Motor neuron (in vitro differentiated cells): ENCODE measurements at regions not wholly inside any gene's neighbourhood (a gene's known extent, or its start where the extent isn't known, plus 50 kb on each side); places are given as distances from the start of the nearest gene placed in this dataset.

Source experiments
- ATAC-seq, 8 experiments: fragments of 200-7000 bp; cut with Tn5 transposase; replicated peaks in 6 of 8; 2 replicates each; pipeline ENCODE4 v1.8.0; 2021; ENCODE audit warnings: mild to moderate bottlenecking in 8 of 8, moderate library complexity in 8 of 8
- H3K27ac ChIP-seq, 2 donors: fragments of 250-450 bp; sonication (Bioruptor Pico); 2 replicates each; pipeline ENCODE4 v1.9.0; 2021; ENCODE audit warnings: antibody characterized with exemption in 2 of 2, mild to moderate bottlenecking in 2 of 2, moderate library complexity in 1 of 2
- H3K4me1 ChIP-seq, 2 donors: fragments of 250-450 bp; sonication (Bioruptor Pico); replicated peaks in 1 of 2; 2 replicates each; pipeline ENCODE4 v1.6.1; 2021; ENCODE audit warnings: antibody characterized with exemption in 2 of 2, mild to moderate bottlenecking in 2 of 2, moderate library complexity in 1 of 2
- H3K4me3 ChIP-seq, 5 donors: fragments of 250-450 bp; sonication (Bioruptor Pico); 2 replicates each; pipeline ENCODE4 v1.9.0; 2021; ENCODE audit warnings: antibody characterized with exemption in 5 of 5, mild to moderate bottlenecking in 5 of 5, moderate library complexity in 4 of 5
- WGBS, 10 experiments: fragments of 450-650 bp; shearing (Covaris generic); methylation state at CpG; one replicate each; pipeline ENCODE4 v1.0.0; 2022; 5-methylcytosine and 5-hydroxymethylcytosine counted together
- in situ Hi-C, 9 experiments: fragments of 400-800 bp; cut with MboI; loops; one replicate each; pipeline ENCODE4 v1.15.0; 2021; ENCODE audit warnings: low sequenced_read_pairs in 9 of 9, low pct_unique_long_range_greater_than_20kb in 2 of 9; ENCODE audit not compliant: unreplicated experiment in 9 of 9

DNA sequence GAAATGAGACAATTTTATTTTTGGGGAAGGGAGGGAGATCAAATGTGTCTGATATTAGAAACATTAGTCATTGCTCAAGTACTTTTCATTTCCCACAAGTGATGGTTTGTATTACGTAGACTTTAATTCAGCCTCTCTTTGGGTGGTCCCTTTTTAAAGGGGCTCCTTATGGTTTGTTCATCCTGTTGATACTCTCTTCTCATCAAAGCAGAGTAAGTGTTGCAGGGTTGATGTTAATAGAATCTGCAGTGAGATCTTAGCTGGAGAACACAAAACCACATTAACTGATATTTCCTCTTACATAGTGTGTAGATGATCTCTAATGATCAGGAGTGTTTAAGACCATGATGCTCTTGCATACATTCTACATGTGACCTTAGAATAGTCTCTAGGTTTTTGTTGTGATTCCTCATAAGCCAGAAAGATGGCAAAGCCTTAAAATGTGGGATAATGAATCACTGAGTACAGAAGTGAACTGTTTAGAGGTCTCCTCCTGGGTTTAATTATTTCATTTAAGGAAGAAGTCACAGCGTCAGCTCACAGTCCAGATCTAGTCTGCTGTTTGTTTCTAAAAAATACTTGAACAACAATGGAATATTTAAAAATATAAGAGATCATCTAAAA is 87.4 kb upstream of the PTPRR start:
- Histone ChIP-seq H3K4me3 (no peak overlapping the region), H3K4me1 (no peaks in the 10 kb centered on the region), H3K27ac (no peak overlapping the region)
- ATAC-seq, result no peak
- 20 to 100% (median 78%) methylated on average over 1 to 2 of the region's 2 CpGs for WGBS, 10 experiments
- in situ Hi-C loops, result loop anchor here in 5 of 9 experiments (25.0 kb wide), 3 partner anchors 271 to 1121 kb away; no protein-coding TSS in a partner anchor

DNA sequence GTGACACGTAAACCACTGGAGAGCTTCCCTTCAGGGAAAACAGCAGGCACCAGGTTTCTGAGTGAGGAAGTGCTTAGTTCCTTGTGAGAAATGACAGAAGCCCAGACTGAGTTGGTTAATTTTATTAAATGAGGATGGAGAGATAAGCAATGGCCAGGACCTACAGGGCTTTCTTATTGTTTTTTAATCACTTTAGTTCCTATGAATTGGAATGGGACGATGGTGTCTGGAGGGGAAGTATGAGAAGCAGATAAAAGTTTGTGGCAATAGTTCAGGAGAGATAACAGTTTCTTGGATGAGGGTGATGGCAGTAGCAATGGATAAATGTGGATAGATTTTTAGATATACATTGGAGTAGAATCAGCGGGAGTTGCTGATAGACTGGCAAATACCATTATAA is 86.5 kb upstream of the PTPRR start:
- WGBS, 10 experiments, result 42 to 100% (median 90%) methylated on average over 1 to 3 of the region's 3 CpGs
- Histone ChIP-seq H3K4me3 (no peak overlapping the region), H3K4me1 (no peaks in the 10 kb centered on the region), H3K27ac (no peak overlapping the region)
- no peak for ATAC-seq
- in situ Hi-C loops, result loop anchor here in 5 of 9 experiments (25.0 kb wide), 3 partner anchors 270 to 1120 kb away; no protein-coding TSS in a partner anchor

GRCh38 chr12:71005166-71005565 is 84.6 kb upstream of the PTPRR start:
- in situ Hi-C loops, result loop anchor here in 5 of 9 experiments (25.0 kb wide), 3 partner anchors 268 to 1118 kb away; no protein-coding TSS in a partner anchor
- no peak overlapping the region for H3K27ac ChIP-seq
- 34 to 100% (median 90%) methylated on average over 1 to 3 of the region's 3 CpGs for WGBS, 10 experiments
- H3K4me3 ChIP-seq, result no peak overlapping the region
- no peak for ATAC-seq
- H3K4me1 ChIP-seq, result no peaks in the 10 kb centered on the region

GRCh38 chr12:71004578-71004977 is 84.0 kb upstream of the PTPRR start:
- Histone ChIP-seq H3K4me1 (no peaks in the 10 kb centered on the region), H3K27ac (no peak overlapping the region), H3K4me3 (no peak overlapping the region)
- 14 to 93% (median 83%) methylated on average over 1 to 4 of the region's 4 CpGs; no CpG with 5 or more reads in 1 of the 10 experiments for WGBS, 10 experiments
- no peak for ATAC-seq
- in situ Hi-C loops, result loop anchor here in 5 of 9 experiments (25.0 kb wide), 3 partner anchors 267 to 1117 kb away; no protein-coding TSS in a partner anchor

- in situ Hi-C loops, result loop anchor here in 5 of 9 experiments (25.0 kb wide), 3 partner anchors 263 to 1113 kb away; no protein-coding TSS in a partner anchor
- ATAC-seq, result no peak
- no peak overlapping the region for H3K4me3 ChIP-seq
Observed at GRCh38 chr12:71000748-71001147, 80.2 kb upstream of the PTPRR start.

DNA sequence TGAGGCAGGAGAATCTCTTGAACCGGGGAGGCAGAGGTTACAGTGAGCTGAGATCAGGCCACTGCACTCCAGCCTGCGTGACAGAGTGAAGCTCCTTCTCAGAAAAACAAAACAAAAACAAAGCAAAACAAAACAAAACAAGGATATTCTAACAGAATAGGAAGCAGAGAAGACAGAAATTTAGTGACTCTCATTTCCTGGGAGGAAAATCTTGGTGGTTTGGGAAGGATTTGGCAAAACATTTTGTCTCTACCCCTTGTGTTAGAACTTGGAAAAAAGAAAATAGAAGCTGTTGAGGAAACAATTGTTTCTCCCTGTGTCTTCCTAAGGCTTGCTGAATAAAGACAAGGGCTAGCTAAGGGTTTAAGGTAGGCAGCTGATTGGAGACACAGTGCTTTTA is 79.7 kb upstream of the PTPRR start:
- in situ Hi-C loops, result loop anchor here in 5 of 9 experiments (25.0 kb wide), 3 partner anchors 263 to 1113 kb away; no protein-coding TSS in a partner anchor
- Histone ChIP-seq H3K4me1 (no peaks in the 10 kb centered on the region), H3K4me3 (no peak overlapping the region), H3K27ac (no peak overlapping the region)
- 6 to 100% (median 79%) methylated on average over 1 to 2 of the region's 2 CpGs; no CpG with 5 or more reads in 2 of the 10 experiments for WGBS, 10 experiments
- no peak for ATAC-seq

More at GRCh38 chr12:71000748-71001147, 80.2 kb upstream of the PTPRR start:
- no peaks in the 10 kb centered on the region for H3K4me1 ChIP-seq
- no peak overlapping the region for H3K27ac ChIP-seq
- WGBS, 10 experiments, result 50 to 100% (median 100%) methylated on average over 1 of the region's 1 CpG; no CpG with 5 or more reads in 7 of the 10 experiments

DNA sequence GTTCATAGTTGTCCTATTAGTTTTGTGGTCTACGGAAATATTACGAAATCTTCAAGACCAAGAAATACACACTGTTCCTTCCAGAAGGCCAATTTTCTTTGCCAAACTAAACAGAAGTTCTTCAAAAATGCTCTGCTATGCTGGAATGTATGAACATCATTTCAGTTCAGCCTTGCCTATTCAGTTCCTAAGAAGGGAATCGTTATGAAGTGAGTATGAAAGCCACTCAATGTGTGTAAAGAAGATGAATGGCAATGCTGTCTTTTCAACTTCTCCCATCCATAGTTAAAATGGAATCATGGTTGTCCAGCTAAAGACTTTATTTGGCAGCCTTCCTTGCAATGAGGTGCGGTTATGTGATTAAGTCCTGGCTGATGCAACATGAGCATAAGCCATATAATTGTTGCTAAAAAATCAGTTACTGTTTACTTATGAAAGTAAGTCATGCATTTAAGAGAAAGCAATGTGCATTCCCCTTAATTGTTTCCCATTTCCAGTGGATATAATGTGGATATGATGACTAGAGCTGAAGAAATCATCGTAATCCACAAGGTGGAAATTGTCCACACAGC is 73.8 kb upstream of the PTPRR start:
- no peak overlapping the region for H3K4me3 ChIP-seq
- 0 to 100% (median 78%) methylated on average over 1 to 5 of the region's 5 CpGs for WGBS, 10 experiments
- H3K4me1 ChIP-seq, result no peaks in the 10 kb centered on the region
- in situ Hi-C loops, result no loop called here
- ATAC-seq, result peak in 1 of 8 experiments; percentile 35
- H3K27ac ChIP-seq, result no peak overlapping the region

GRCh38 chr12:70989232-70989631 is 68.7 kb upstream of the PTPRR start:
- H3K4me1 ChIP-seq, result no peaks in the 10 kb centered on the region
- ATAC-seq, result no peak
- no peak overlapping the region for H3K27ac ChIP-seq
- WGBS, 10 experiments, result 0 to 100% (median 89%) methylated on average over 1 to 2 of the region's 2 CpGs; no CpG with 5 or more reads in 2 of the 10 experiments
- in situ Hi-C loops, result no loop called here
- H3K4me3 ChIP-seq, result no peak overlapping the region

GRCh38 chr12:70985850-70986249 is 65.3 kb upstream of the PTPRR start:
- no peak for ATAC-seq
- H3K4me1 ChIP-seq, result no peaks in the 10 kb centered on the region
- 0 to 83% (median 25%) methylated on average over 1 of the region's 1 CpG; no CpG with 5 or more reads in 2 of the 10 experiments for WGBS, 10 experiments
- in situ Hi-C loops, result no loop called here
- H3K27ac ChIP-seq, result no peak overlapping the region
- H3K4me3 ChIP-seq, result no peak overlapping the region

- Histone ChIP-seq H3K27ac (no peak overlapping the region), H3K4me3 (no peak overlapping the region), H3K4me1 (no peaks in the 10 kb centered on the region)
- in situ Hi-C loops, result no loop called here
- ATAC-seq, result no peak
- 30 to 100% (median 78%) methylated on average over 1 to 4 of the region's 4 CpGs; no CpG with 5 or more reads in 2 of the 10 experiments for WGBS, 10 experiments
Observed at GRCh38 chr12:70983692-70984091, 63.2 kb upstream of the PTPRR start.

GRCh38 chr12:70982991-70983390 is 62.5 kb upstream of the PTPRR start:
- in situ Hi-C loops, result no loop called here
- ATAC-seq, result peak in 1 of 8 experiments; percentile 11
- Histone ChIP-seq H3K4me1 (no peaks in the 10 kb centered on the region), H3K27ac (no peak overlapping the region), H3K4me3 (no peak overlapping the region)
- 38 to 100% (median 59%) methylated on average over 1 to 2 of the region's 2 CpGs; no CpG with 5 or more reads in 2 of the 10 experiments for WGBS, 10 experiments

- H3K4me1 ChIP-seq, result no peaks in the 10 kb centered on the region
- no peak overlapping the region for H3K27ac ChIP-seq
- ATAC-seq, result no peak
- WGBS, 10 experiments, result 27 to 100% (median 77%) methylated on average over 1 to 2 of the region's 2 CpGs; no CpG with 5 or more reads in 2 of the 10 experiments
- no peak overlapping the region for H3K4me3 ChIP-seq
- in situ Hi-C loops, result no loop called here
Observed at GRCh38 chr12:70982286-70982685, 61.7 kb upstream of the PTPRR start.

GRCh38 chr12:70971001-70971794 is 50.7 kb upstream of the PTPRR start:
- ATAC-seq, result no peak
- in situ Hi-C loops, result no loop called here
- WGBS, 10 experiments, result 6 to 100% (median 80%) methylated on average over 2 to 3 of the region's 3 CpGs; no CpG with 5 or more reads in 1 of the 10 experiments
- peaks cover 0 to 9% of the 10 kb centered on the region in 2 donors for H3K4me1 ChIP-seq
- H3K4me3 ChIP-seq, result no peak overlapping the region
- H3K27ac ChIP-seq, result no peak overlapping the region
